Chondrocyte (in vitro differentiated cells): ENCODE measurements at regions not wholly inside any gene's neighbourhood (a gene's known extent, or its start where the extent isn't known, plus 50 kb on each side); places are given as distances from the start of the nearest gene placed in this dataset.

Source experiments
- DNase-seq: peaks from one replicate; pipeline ENCODE4 v3.0.0; 2021; ENCODE audit warnings: mixed read lengths, low spot score
- H3K27ac Mint-ChIP-seq: one replicate; pipeline ENCODE4 v1.8.0; 2021; ENCODE audit warnings: mild to moderate bottlenecking, moderate library complexity, mixed read lengths; ENCODE audit not compliant: unreplicated experiment
- H3K27me3 Mint-ChIP-seq: 2 replicates; pipeline ENCODE4 v1.8.0; 2021; ENCODE audit warnings: low read depth, mixed read lengths
- H3K36me3 Mint-ChIP-seq: 2 replicates; pipeline ENCODE4 v1.8.0; 2021; ENCODE audit warnings: low read depth, mixed read lengths
- H3K4me1 Mint-ChIP-seq: 2 replicates; pipeline ENCODE4 v1.8.0; 2021; ENCODE audit warnings: low read depth, mild to moderate bottlenecking, mixed read lengths
- H3K4me3 Mint-ChIP-seq: one replicate; pipeline ENCODE4 v1.8.0; 2021; ENCODE audit warnings: mild to moderate bottlenecking, moderate library complexity, mixed read lengths; ENCODE audit not compliant: unreplicated experiment
- H3K9me3 Mint-ChIP-seq: 2 replicates; pipeline ENCODE4 v1.8.0; 2021; ENCODE audit warnings: low read depth, mixed read lengths
- CTCF ChIP-seq: fragments of 200-600 bp; sonication (generic); IDR thresholded peaks from 2 replicates; pipeline ENCODE4 v1.5.0; 2021; ENCODE audit warnings: antibody characterized with exemption, mild to moderate bottlenecking, moderate library complexity

- Mint-ChIP-seq H3K27ac (no peak overlapping the region), H3K4me3 (no peak overlapping the region)
- no peak for DNase-seq
Measured at GRCh38 chr9:79395755-79396154, 176.0 kb upstream of the TLE4 start.

GRCh38 chr9:79396168-79396567, 175.6 kb upstream of the TLE4 start:
- no peak overlapping the region for H3K27ac Mint-ChIP-seq
- no peak for TF ChIP-seq CTCF

More at GRCh38 chr9:79395755-79396154, 176.0 kb upstream of the TLE4 start:
- TF ChIP-seq CTCF, result no peak
- Mint-ChIP-seq H3K36me3 (no peaks in the 10 kb centered on the region), H3K9me3 (no peaks in the 10 kb centered on the region), H3K4me1 (no peaks in the 10 kb centered on the region), H3K27me3 (no peaks in the 10 kb centered on the region)

GRCh38 chr9:79403495-79403894, 168.3 kb upstream of the TLE4 start:
- no peaks in the 10 kb centered on the region for H3K9me3 Mint-ChIP-seq
- H3K4me1 Mint-ChIP-seq, result no peaks in the 10 kb centered on the region
- no peak overlapping the region for H3K27ac Mint-ChIP-seq

More at GRCh38 chr9:79396168-79396567, 175.6 kb upstream of the TLE4 start:
- no peaks in the 10 kb centered on the region for H3K36me3 Mint-ChIP-seq
- H3K4me3 Mint-ChIP-seq, result no peak overlapping the region
- DNase-seq, result no peak
- no peaks in the 10 kb centered on the region for H3K4me1 Mint-ChIP-seq
- H3K27me3 Mint-ChIP-seq, result no peaks in the 10 kb centered on the region
- no peaks in the 10 kb centered on the region for H3K9me3 Mint-ChIP-seq

GRCh38 chr9:79408200-79408599, 163.6 kb upstream of the TLE4 start:
- no peak for DNase-seq
- Mint-ChIP-seq H3K36me3 (no peaks in the 10 kb centered on the region), H3K4me1 (no peaks in the 10 kb centered on the region), H3K27ac (no peak overlapping the region), H3K27me3 (no peaks in the 10 kb centered on the region), H3K9me3 (no peaks in the 10 kb centered on the region), H3K4me3 (no peak overlapping the region)
- TF ChIP-seq CTCF, result no peak

More at GRCh38 chr9:79403495-79403894, 168.3 kb upstream of the TLE4 start:
- DNase-seq, result no peak
- no peaks in the 10 kb centered on the region for H3K27me3 Mint-ChIP-seq
- TF ChIP-seq CTCF, result no peak
- H3K36me3 Mint-ChIP-seq, result no peaks in the 10 kb centered on the region
- no peak overlapping the region for H3K4me3 Mint-ChIP-seq

- no peak for TF ChIP-seq CTCF
- no peaks in the 10 kb centered on the region for H3K27me3 Mint-ChIP-seq
- no peak overlapping the region for H3K4me3 Mint-ChIP-seq
- no peak overlapping the region for H3K27ac Mint-ChIP-seq
- H3K36me3 Mint-ChIP-seq, result no peaks in the 10 kb centered on the region
- DNase-seq, result no peak
- no peaks in the 10 kb centered on the region for H3K4me1 Mint-ChIP-seq
- no peaks in the 10 kb centered on the region for H3K9me3 Mint-ChIP-seq
Measured at GRCh38 chr9:79408617-79409016, 163.1 kb upstream of the TLE4 start.
